ENCODE measurements at regions not wholly inside any gene's neighbourhood (a gene's known extent, or its start where the extent isn't known, plus 50 kb on each side); places are given as distances from the start of the nearest gene placed in this dataset.
"Not testable (repeated sequence)": the region's sequence is repeated elsewhere in the genome, so short reads cannot be mapped to it uniquely, and the experiment has no call there.

GRCh38 chr3:168779970-168780645, 684.4 kb upstream of the GOLIM4 start:
- DNase-seq (ENCODE audit: low spot score), result not testable (repeated sequence)

- no peak for DNase-seq (ENCODE audit: low spot score)
Measured at GRCh38 chr3:168753724-168754123, 658.0 kb upstream of the GOLIM4 start.

GRCh38 chr3:168752339-168752738, 656.6 kb upstream of the GOLIM4 start:
- no peak for DNase-seq (ENCODE audit: low spot score)

- DNase-seq (ENCODE audit: low spot score), result no peak
Measured at GRCh38 chr3:168747697-168748096, 652.0 kb upstream of the GOLIM4 start.

GRCh38 chr3:168738527-168739325, 643.0 kb upstream of the GOLIM4 start:
- no peak for DNase-seq (ENCODE audit: low spot score)

- DNase-seq (ENCODE audit: low spot score), result no peak
Measured at GRCh38 chr3:168736202-168736601, 640.5 kb upstream of the GOLIM4 start.

- DNase-seq (ENCODE audit: low spot score), result no peak
Measured at GRCh38 chr3:168730073-168730472, 634.3 kb upstream of the GOLIM4 start.

GRCh38 chr3:168722091-168722490, 626.4 kb upstream of the GOLIM4 start:
- DNase-seq (ENCODE audit: low spot score), result no peak

GRCh38 chr3:168714609-168715240, 619.0 kb upstream of the GOLIM4 start:
- no peak for DNase-seq (ENCODE audit: low spot score)

- DNase-seq (ENCODE audit: low spot score), result no peak
Measured at GRCh38 chr3:168709073-168709472, 613.3 kb upstream of the GOLIM4 start.

- no peak for DNase-seq (ENCODE audit: low spot score)
Measured at GRCh38 chr3:168707900-168708299, 612.2 kb upstream of the GOLIM4 start.

GRCh38 chr3:168705412-168705811, 609.7 kb upstream of the GOLIM4 start:
- no peak for DNase-seq (ENCODE audit: low spot score)

- no peak for DNase-seq (ENCODE audit: low spot score)
Measured at GRCh38 chr3:168696051-168696450, 600.3 kb upstream of the GOLIM4 start.

- DNase-seq (ENCODE audit: low spot score), result no peak
Measured at GRCh38 chr3:168693870-168694269, 598.1 kb upstream of the GOLIM4 start.

GRCh38 chr3:168688267-168688666, 592.5 kb upstream of the GOLIM4 start:
- no peak for DNase-seq (ENCODE audit: low spot score)

GRCh38 chr3:168684519-168684918, 588.8 kb upstream of the GOLIM4 start:
- no peak for DNase-seq (ENCODE audit: low spot score)

GRCh38 chr3:168678730-168679129, 583.0 kb upstream of the GOLIM4 start:
- no peak for DNase-seq (ENCODE audit: low spot score)

GRCh38 chr3:168671091-168671490, 575.4 kb upstream of the GOLIM4 start:
- no peak for DNase-seq (ENCODE audit: low spot score)

- DNase-seq (ENCODE audit: low spot score), result not testable (repeated sequence)
Measured at GRCh38 chr3:168660879-168661657, 565.3 kb upstream of the GOLIM4 start.

- DNase-seq (ENCODE audit: low spot score), result no peak
Measured at GRCh38 chr3:168659015-168659414, 563.3 kb upstream of the GOLIM4 start.

GRCh38 chr3:168655611-168656010, 559.9 kb upstream of the GOLIM4 start:
- DNase-seq (ENCODE audit: low spot score), result no peak

GRCh38 chr3:168654700-168655099, 559.0 kb upstream of the GOLIM4 start:
- no peak for DNase-seq (ENCODE audit: low spot score)

Measured in germinal center (tissue), 1 donor.